Trophoblast cell (in vitro differentiated cells and primary cell): ENCODE measurements at regions not wholly inside any gene's neighbourhood (a gene's known extent, or its start where the extent isn't known, plus 50 kb on each side); places are given as distances from the start of the nearest gene placed in this dataset.

Source experiments
- DNase-seq, 2 donors: peaks; one replicate each; pipeline ENCODE4 v3.0.0-alpha.2; 2016
- H2AFZ ChIP-seq: 2 replicates; pipeline ENCODE4 v1.6.1; 2013; ENCODE audit warnings: low read length, moderate library complexity, mild to moderate bottlenecking; ENCODE audit not compliant: insufficient read depth, poor library complexity
- H2AK5ac ChIP-seq: 2 replicates; pipeline ENCODE4 v1.6.1; 2013; ENCODE audit warnings: mild to moderate bottlenecking, low read length
- H2BK120ac ChIP-seq: 2 replicates; pipeline ENCODE4 v1.6.1; 2013; ENCODE audit warnings: low read length, mild to moderate bottlenecking, moderate library complexity; ENCODE audit not compliant: insufficient read depth, poor library complexity
- H2BK12ac ChIP-seq: 2 replicates; pipeline ENCODE4 v1.6.1; 2013; ENCODE audit warnings: mild to moderate bottlenecking, low read length, moderate library complexity
- H2BK5ac ChIP-seq: 2 replicates; pipeline ENCODE4 v1.6.1; 2013; ENCODE audit warnings: low read length, low read depth, moderate library complexity, mild to moderate bottlenecking; ENCODE audit not compliant: poor library complexity
- H3K14ac ChIP-seq: 2 replicates; pipeline ENCODE4 v1.6.1; 2013; ENCODE audit warnings: mild to moderate bottlenecking, low read length
- H3K18ac ChIP-seq: 2 replicates; pipeline ENCODE4 v1.6.1; 2013; ENCODE audit warnings: mild to moderate bottlenecking, low read length
- H3K23ac ChIP-seq: 2 replicates; pipeline ENCODE4 v1.6.1; 2013; ENCODE audit warnings: low read length
- H3K27ac ChIP-seq: 2 replicates; pipeline ENCODE4 v1.5.1; 2013; ENCODE audit warnings: low read depth, mild to moderate bottlenecking, inconsistent platforms, low read length, moderate library complexity
- H3K27me3 ChIP-seq: 2 replicates; pipeline ENCODE4 v1.6.1; 2013; ENCODE audit warnings: inconsistent platforms, mild to moderate bottlenecking, low read length, moderate library complexity; ENCODE audit not compliant: insufficient read depth
- H3K36me3 ChIP-seq, 2 experiments: 1 replicate in 1 of 2; 2 replicates in 1 of 2; pipeline ENCODE4 v1.6.1; 2013; ENCODE audit warnings: low read length in 2 of 2, mild to moderate bottlenecking in 2 of 2, moderate library complexity in 1 of 2; ENCODE audit not compliant: insufficient read depth in 2 of 2, control insufficient read depth in 1 of 2
- H3K4ac ChIP-seq: 2 replicates; pipeline ENCODE4 v1.6.1; 2013; ENCODE audit warnings: low read depth, mild to moderate bottlenecking, low read length, moderate library complexity
- H3K4me1 ChIP-seq, 2 experiments: 1 replicate in 1 of 2; 2 replicates in 1 of 2; pipeline ENCODE4 v1.6.1; 2013; ENCODE audit warnings: low read length in 2 of 2, mild to moderate bottlenecking in 2 of 2, moderate library complexity in 1 of 2; ENCODE audit not compliant: insufficient read depth in 2 of 2, control insufficient read depth in 1 of 2
- H3K4me2 ChIP-seq: 2 replicates; pipeline ENCODE4 v1.6.1; 2013; ENCODE audit warnings: inconsistent platforms, mild to moderate bottlenecking, low read length, moderate library complexity
- H3K4me3 ChIP-seq: 2 replicates; pipeline ENCODE4 v1.5.1; 2013; ENCODE audit warnings: mild to moderate bottlenecking, low read depth, low read length, inconsistent platforms
- H3K79me1 ChIP-seq: one replicate; pipeline ENCODE4 v1.6.1; 2013; ENCODE audit warnings: low read length
- H3K79me2 ChIP-seq: 2 replicates; pipeline ENCODE4 v1.6.1; 2013; ENCODE audit warnings: low read length, mild to moderate bottlenecking; ENCODE audit not compliant: control insufficient read depth, insufficient read depth, poor library complexity
- H3K9ac ChIP-seq: 2 replicates; pipeline ENCODE4 v1.6.1; 2013; ENCODE audit warnings: mild to moderate bottlenecking, low read length
- H3K9me3 ChIP-seq: 2 replicates; pipeline ENCODE4 v1.6.1; 2013; ENCODE audit warnings: low read depth, mild to moderate bottlenecking, control low read depth, inconsistent platforms, low read length; ENCODE audit not compliant: insufficient read depth
- H4K12ac ChIP-seq: 2 replicates; pipeline ENCODE4 v1.6.1; 2013; ENCODE audit warnings: low read depth, mild to moderate bottlenecking, low read length, moderate library complexity
- H4K8ac ChIP-seq: 2 replicates; pipeline ENCODE4 v1.6.1; 2013; ENCODE audit warnings: low read depth, mild to moderate bottlenecking, low read length, moderate library complexity
- H4K91ac ChIP-seq: one replicate; pipeline ENCODE4 v1.6.1; 2013; ENCODE audit warnings: low read depth, mild to moderate bottlenecking, low read length, moderate library complexity
- WGBS: extraction: QIAGEN DNeasy Blood & Tissue Kit; methylation state at CpG from one replicate; pipeline ENCODE4 v1.1.7; 2013; ENCODE audit warnings: missing lambda C conversion rate; ENCODE audit not compliant: insufficient read length, insufficient coverage; ENCODE audit errors: extremely low coverage; 5-methylcytosine and 5-hydroxymethylcytosine counted together

- DNase-seq: no peak
- H3K14ac ChIP-seq: no peak overlapping the region
- no peak overlapping the region for H2BK12ac ChIP-seq
- no peaks in the 10 kb centered on the region for H3K79me1 ChIP-seq
- no peaks in the 10 kb centered on the region for H3K4me1 ChIP-seq
- no peak overlapping the region for H2AFZ ChIP-seq
- H3K4me3 ChIP-seq: no peak overlapping the region
- H3K9me3 ChIP-seq: no peaks in the 10 kb centered on the region
- no peak overlapping the region for H3K23ac ChIP-seq
- H3K9ac ChIP-seq: no peak overlapping the region
- no peak overlapping the region for H3K4me2 ChIP-seq
- H3K27ac ChIP-seq: no peak overlapping the region
- H3K18ac ChIP-seq: no peak overlapping the region
- no peak overlapping the region for H2BK120ac ChIP-seq
- H3K27me3 ChIP-seq: no peaks in the 10 kb centered on the region
- H4K91ac ChIP-seq: no peak overlapping the region
- H3K79me2 ChIP-seq: no peaks in the 10 kb centered on the region
- H3K4ac ChIP-seq: no peak overlapping the region
- no peak overlapping the region for H2BK5ac ChIP-seq
- no CpG with 5 or more reads among the region's 3 CpGs for WGBS
- H3K36me3 ChIP-seq: no peaks in the 10 kb centered on the region
- no peak overlapping the region for H4K12ac ChIP-seq
- H2AK5ac ChIP-seq: no peak overlapping the region
- H4K8ac ChIP-seq: no peak overlapping the region
Observed at GRCh38 chr6:85300581-85300980, 149.3 kb upstream of the NT5E start.

DNA sequence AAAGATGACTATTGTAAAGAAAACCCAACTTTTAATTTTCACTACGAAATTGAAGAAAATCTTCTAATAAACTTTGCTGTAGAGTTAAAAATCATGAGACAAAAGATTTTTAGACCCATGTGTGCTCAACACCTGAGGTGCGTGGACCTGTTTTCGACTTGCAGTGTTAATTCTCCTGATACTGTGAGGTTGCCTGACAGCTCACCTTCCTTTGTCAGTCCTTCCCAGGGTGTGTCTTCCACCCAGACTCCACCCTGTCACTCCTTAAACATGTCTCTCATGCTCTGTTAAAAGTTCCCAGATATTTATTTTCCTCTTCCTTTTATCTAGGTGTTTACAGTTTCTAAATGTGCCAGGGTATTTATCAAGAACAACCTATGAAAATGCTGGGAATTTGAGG, 151.3 kb upstream of the NT5E start:
- Histone ChIP-seq H2BK120ac (no peak overlapping the region), H4K12ac (no peak overlapping the region), H3K79me1 (no peaks in the 10 kb centered on the region), H4K8ac (no peak overlapping the region), H3K9me3 (no peaks in the 10 kb centered on the region), H2BK5ac (no peak overlapping the region), H3K9ac (no peak overlapping the region), H4K91ac (no peak overlapping the region), H3K79me2 (no peaks in the 10 kb centered on the region), H3K18ac (no peak overlapping the region), H3K4me3 (no peak overlapping the region), H3K4me1 (no peaks in the 10 kb centered on the region), H2AFZ (no peak overlapping the region), H3K14ac (no peak overlapping the region), H3K27me3 (no peaks in the 10 kb centered on the region), H2BK12ac (no peak overlapping the region), H3K27ac (no peak overlapping the region), H2AK5ac (no peak overlapping the region), H3K4ac (no peak overlapping the region), H3K23ac (no peak overlapping the region), H3K36me3 (no peaks in the 10 kb centered on the region), H3K4me2 (no peak overlapping the region)
- no CpG with 5 or more reads among the region's 3 CpGs for WGBS
- DNase-seq: no peak

DNA sequence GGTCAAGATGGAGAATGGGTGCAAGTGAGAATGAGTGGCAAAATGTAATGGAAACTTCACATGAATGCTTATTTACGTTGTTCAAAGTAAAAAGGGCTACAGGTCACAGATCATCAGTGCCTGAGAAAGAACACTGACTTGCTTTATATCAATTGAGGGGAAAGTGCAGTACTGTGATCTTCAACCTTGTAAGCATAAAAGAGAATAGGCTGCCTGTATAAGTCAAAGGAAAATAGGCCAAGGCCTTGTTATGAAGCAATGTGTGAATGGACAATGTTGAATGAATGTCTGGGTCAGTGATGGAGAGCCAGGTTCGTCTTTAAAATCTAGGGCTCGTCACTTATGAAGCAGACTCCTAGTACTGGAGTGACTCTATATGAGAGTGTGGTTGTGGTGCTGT, 158.6 kb upstream of the NT5E start:
- no peak overlapping the region for H3K27ac ChIP-seq
- H4K91ac ChIP-seq: no peak overlapping the region
- H2AFZ ChIP-seq: no peak overlapping the region
- H3K9ac ChIP-seq: no peak overlapping the region
- H3K14ac ChIP-seq: no peak overlapping the region
- H3K18ac ChIP-seq: no peak overlapping the region
- no peak overlapping the region for H4K8ac ChIP-seq
- no peak overlapping the region for H3K4me3 ChIP-seq
- H3K27me3 ChIP-seq: no peaks in the 10 kb centered on the region
- H2BK5ac ChIP-seq: no peak overlapping the region
- DNase-seq: no peak
- H2AK5ac ChIP-seq: no peak overlapping the region
- H3K9me3 ChIP-seq: peaks cover 4% of the 10 kb centered on the region
- no peak overlapping the region for H2BK120ac ChIP-seq
- no peaks in the 10 kb centered on the region for H3K36me3 ChIP-seq
- H4K12ac ChIP-seq: no peak overlapping the region
- no peak overlapping the region for H3K4me2 ChIP-seq
- no peak overlapping the region for H3K23ac ChIP-seq
- no peak overlapping the region for H2BK12ac ChIP-seq
- no CpG with 5 or more reads among the region's 3 CpGs for WGBS
- H3K4me1 ChIP-seq: no peaks in the 10 kb centered on the region
- no peak overlapping the region for H3K4ac ChIP-seq
- no peaks in the 10 kb centered on the region for H3K79me2 ChIP-seq
- H3K79me1 ChIP-seq: no peaks in the 10 kb centered on the region

- WGBS: no CpG with 5 or more reads among the region's 9 CpGs
- no peak overlapping the region for H2BK12ac ChIP-seq
- H3K79me1 ChIP-seq: no peaks in the 10 kb centered on the region
- H2BK5ac ChIP-seq: no peak overlapping the region
- no peaks in the 10 kb centered on the region for H3K27me3 ChIP-seq
- H3K36me3 ChIP-seq: no peaks in the 10 kb centered on the region
- H4K12ac ChIP-seq: no peak overlapping the region
- peaks cover 4% of the 10 kb centered on the region for H3K9me3 ChIP-seq
- H3K4ac ChIP-seq: no peak overlapping the region
- no peak overlapping the region for H4K8ac ChIP-seq
- H3K9ac ChIP-seq: no peak overlapping the region
- H3K4me1 ChIP-seq: no peaks in the 10 kb centered on the region
- no peak overlapping the region for H2AFZ ChIP-seq
- H2AK5ac ChIP-seq: no peak overlapping the region
- no peaks in the 10 kb centered on the region for H3K79me2 ChIP-seq
- H2BK120ac ChIP-seq: no peak overlapping the region
- H3K27ac ChIP-seq: no peak overlapping the region
- H4K91ac ChIP-seq: no peak overlapping the region
- DNase-seq: no peak
- no peak overlapping the region for H3K14ac ChIP-seq
- H3K4me2 ChIP-seq: no peak overlapping the region
- H3K23ac ChIP-seq: no peak overlapping the region
- H3K4me3 ChIP-seq: no peak overlapping the region
- H3K18ac ChIP-seq: no peak overlapping the region
Observed at GRCh38 chr6:85287654-85288053, 162.2 kb upstream of the NT5E start.
